AG09319 (cell line): ENCODE measurements at regions not wholly inside any gene's neighbourhood (a gene's known extent, or its start where the extent isn't known, plus 50 kb on each side); places are given as distances from the start of the nearest gene placed in this dataset.

ENCODE experiments used
- DNase-seq: peaks from one replicate; pipeline ENCODE4 v3.0.0-alpha.2; 2010; ENCODE audit warnings: low read depth; ENCODE audit errors: extremely low read depth
- TF ChIP-seq, protein P1 (sequence below): IDR thresholded peaks from 2 replicates; pipeline ENCODE4 v1.5.1; 2011; ENCODE audit warnings: low read depth, mild to moderate bottlenecking, inconsistent platforms, low read length, moderate library complexity

DNA sequence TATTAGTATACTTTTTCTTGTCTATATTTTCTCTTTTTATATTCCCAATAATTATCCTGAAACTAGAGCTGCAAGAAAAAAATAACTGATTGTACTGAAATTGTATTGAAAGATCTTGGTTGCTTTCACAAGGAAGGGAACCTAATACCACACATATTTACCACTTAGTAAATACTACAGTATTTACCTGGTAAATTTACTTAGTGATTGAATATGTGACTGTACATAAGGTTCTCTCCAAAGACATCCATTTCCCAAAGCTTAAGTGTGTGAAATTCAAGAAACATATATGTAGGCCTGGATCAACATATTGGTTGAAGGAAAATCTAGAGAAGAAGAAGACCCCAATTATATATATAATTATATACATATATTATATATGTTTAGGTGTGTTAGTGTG, 1272.7 kb downstream of the C4orf33 start:
- TF ChIP-seq, protein P1, sequence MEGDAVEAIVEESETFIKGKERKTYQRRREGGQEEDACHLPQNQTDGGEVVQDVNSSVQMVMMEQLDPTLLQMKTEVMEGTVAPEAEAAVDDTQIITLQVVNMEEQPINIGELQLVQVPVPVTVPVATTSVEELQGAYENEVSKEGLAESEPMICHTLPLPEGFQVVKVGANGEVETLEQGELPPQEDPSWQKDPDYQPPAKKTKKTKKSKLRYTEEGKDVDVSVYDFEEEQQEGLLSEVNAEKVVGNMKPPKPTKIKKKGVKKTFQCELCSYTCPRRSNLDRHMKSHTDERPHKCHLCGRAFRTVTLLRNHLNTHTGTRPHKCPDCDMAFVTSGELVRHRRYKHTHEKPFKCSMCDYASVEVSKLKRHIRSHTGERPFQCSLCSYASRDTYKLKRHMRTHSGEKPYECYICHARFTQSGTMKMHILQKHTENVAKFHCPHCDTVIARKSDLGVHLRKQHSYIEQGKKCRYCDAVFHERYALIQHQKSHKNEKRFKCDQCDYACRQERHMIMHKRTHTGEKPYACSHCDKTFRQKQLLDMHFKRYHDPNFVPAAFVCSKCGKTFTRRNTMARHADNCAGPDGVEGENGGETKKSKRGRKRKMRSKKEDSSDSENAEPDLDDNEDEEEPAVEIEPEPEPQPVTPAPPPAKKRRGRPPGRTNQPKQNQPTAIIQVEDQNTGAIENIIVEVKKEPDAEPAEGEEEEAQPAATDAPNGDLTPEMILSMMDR = no peak
- no peak for DNase-seq

GRCh38 chr4:130393231-130393630, 1297.3 kb downstream of the C4orf33 start:
- TF ChIP-seq, protein P1 = no peak
- no peak for DNase-seq

DNA sequence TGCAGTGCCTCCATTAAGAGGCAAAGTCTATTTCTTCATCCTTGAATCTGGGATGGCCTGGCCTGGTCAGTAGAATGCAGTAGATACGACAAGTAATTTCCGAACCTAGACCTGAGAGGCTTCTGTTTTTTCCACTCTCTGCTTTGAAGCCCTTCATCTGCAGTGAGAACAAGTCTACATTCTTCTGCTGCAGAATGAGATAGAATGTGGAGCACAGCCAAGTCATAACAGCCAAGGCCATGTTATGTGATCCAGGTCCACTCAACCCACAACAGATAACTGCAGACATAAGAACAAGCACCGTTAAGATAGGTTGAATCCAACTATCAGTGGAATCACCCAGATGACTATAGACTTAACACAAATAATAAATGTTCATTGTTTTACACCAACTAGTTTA, 1297.7 kb downstream of the C4orf33 start:
- TF ChIP-seq, protein P1 = no peak
- DNase-seq = no peak

- TF ChIP-seq, protein P1 = no peak
- DNase-seq = peak; percentile 63
These were observed 1299.9 kb downstream of the C4orf33 start for GRCh38 chr4:130395871-130396270.

GRCh38 chr4:130403221-130403620, 1307.3 kb downstream of the C4orf33 start:
- TF ChIP-seq, protein P1 = no peak
- no peak for DNase-seq

GRCh38 chr4:130416228-130416627, 1320.3 kb downstream of the C4orf33 start:
- TF ChIP-seq, protein P1 = no peak
- no peak for DNase-seq

- TF ChIP-seq, protein P1 = no peak
- no peak for DNase-seq
These were observed 1323.4 kb downstream of the C4orf33 start for GRCh38 chr4:130419211-130419975.
